HG03095 (cell line): ENCODE measurements at regions not wholly inside any gene's neighbourhood (a gene's known extent, or its start where the extent isn't known, plus 50 kb on each side); places are given as distances from the start of the nearest gene placed in this dataset.

Experiments
- ATAC-seq: cut with Tn5 transposase; IDR thresholded peaks from one replicate; pipeline ENCODE4 v1.9.1; 2021; ENCODE audit warnings: moderate library complexity; ENCODE audit not compliant: unreplicated experiment

GRCh38 chr11:112634551-112634950, 326.7 kb upstream of the NCAM1 start:
- ATAC-seq = no peak

DNA sequence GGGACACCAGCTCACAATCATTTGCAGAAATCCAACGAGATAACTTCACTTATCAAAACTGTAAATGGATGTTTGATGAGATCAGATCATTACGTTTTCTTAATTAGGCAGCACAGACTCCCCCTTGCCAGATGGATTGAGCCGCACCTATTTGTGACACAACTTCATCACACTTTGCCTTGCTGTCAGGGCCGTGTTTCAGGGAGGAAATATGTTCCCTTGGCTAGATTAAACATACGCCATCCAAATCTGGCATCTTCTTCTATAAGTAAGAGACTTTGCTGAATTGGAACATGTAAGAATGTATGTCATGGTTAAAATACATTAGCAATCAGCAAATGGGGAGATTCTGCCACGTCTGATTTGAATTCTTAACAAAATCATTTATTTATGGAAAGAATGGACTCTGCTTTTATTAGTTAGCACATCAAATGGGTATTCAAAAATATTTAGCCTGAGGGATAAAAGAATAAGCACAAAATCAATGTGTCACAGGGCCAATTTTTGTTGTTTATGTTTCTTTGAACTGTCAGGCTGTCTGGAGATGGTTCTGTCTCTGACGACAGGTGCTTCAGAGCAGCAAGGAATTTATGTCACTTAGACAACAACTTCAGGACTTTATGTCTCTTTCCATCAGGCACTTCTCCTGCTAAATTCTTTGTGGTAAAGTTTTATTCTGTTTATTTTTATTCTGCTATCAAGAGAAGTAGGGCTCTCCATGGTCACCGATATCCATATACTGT, 326.1 kb upstream of the NCAM1 start:
- ATAC-seq = no peak

DNA sequence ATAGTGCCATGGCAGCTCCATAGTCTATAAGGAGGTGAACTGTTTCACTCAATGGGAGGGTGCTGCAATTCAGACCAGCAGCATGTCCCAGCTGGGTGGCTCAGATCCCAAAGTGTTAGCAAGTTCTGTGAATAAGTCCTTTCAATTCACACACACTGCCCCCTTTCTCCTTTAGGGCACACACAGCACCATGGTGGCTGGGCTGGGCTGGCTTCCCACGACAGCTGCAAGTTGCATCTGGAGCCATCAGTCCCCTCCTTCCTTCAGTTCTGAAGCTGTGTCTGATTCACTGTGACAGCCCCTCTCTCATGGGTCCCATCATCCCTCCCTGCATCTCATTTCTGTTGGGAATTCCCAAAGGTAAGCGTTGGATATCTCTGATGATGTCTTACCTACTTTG, 324.1 kb upstream of the NCAM1 start:
- no peak for ATAC-seq

DNA sequence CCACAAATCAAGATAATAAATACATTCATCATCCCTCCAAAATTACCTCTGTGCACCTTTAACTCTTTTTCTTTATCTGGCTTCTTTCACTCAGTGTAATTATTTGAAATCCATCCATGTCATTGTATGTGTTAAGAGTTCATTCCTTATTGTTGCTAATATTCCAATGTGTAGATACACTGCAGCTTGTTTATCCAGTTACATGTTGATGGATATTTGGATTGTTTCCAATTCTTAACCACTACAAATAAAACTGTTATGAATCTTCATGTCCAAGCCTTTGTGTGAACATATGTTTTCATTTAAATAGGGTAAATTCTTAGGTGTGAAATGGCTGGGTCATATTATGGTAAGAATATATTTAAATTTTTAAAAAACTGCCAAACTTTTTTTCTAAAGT, 323.3 kb upstream of the NCAM1 start:
- no peak for ATAC-seq

DNA sequence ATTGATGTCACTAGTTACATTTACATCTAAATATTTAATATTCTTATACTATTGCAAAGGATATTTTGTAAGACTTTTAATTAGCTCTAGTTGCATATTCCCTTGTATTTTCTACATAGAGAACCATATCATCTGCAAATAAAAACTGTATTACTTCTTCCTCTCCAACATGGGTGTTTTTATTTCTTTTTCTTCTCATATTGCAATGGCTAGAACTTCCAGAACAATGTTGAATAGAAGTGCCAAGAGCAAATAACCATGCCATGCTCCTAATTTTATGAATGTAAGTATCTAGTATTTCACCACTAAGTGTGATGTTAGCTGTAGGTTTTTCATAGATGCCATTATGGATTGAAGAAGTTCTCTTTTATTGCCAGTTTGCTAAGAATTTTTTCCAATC, 321.8 kb upstream of the NCAM1 start:
- ATAC-seq = no peak

DNA sequence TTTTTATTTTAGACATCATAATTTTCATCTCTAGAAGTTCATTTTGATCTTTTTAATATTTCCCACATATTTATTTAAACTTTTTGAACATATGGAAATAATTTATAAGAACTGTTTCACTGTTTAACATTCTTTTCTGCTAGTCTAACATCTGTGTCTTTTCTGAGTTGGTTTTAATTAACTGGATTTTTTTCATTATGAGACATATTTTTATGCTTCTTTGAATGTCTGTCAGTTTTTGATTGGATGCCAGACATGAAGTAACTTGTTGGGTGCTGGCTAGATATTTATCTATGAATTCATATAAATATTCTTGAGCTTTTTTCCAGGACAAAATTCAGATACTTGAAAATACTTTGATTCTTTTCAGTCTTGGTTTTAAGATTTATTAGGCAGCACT, 317.8 kb upstream of the NCAM1 start:
- ATAC-seq = no peak

- ATAC-seq = no peak
Measured at GRCh38 chr11:112644410-112645131, 316.6 kb upstream of the NCAM1 start.

DNA sequence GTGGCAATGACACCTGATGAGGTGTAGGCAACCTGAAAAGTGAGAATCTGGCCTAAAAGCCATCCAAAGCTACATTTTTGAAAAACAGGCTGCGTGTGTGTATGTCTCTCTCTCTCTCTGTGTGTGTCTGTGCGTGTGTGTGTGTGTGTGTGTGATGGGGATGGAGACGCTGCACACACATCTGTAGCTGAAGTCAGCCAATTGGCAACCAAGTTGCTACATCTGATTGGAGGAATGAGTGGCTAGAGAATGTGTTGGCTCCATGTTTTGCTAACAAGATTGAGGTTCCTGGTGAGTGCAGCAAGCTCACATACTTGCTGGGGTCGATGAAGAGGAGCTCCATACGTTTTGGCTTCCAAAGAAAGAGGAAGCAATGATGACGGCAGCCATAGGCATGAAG, 311.4 kb upstream of the NCAM1 start:
- ATAC-seq = no peak

DNA sequence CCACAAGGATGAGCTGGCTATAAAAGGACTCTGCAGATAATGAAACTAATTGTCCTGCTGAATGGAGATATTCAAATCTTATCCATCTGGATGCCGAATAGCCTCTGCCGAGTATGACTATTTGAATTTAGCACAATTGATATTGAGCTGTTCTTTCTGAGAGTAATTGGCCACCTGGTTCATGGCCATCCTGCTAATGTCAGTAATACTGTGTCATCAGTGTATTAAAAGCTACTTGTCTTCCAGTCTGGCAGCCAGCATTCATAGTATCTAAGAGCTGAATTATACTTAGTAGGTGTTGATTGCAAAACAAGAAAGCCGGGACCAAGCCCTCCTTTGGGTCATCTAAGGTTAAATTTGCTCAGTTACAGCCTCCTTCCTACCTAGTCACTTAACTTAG, 310.7 kb upstream of the NCAM1 start:
- no peak for ATAC-seq

GRCh38 chr11:112651386-112651785, 309.8 kb upstream of the NCAM1 start:
- no peak for ATAC-seq

GRCh38 chr11:112652786-112653390, 308.3 kb upstream of the NCAM1 start:
- ATAC-seq = no peak

DNA sequence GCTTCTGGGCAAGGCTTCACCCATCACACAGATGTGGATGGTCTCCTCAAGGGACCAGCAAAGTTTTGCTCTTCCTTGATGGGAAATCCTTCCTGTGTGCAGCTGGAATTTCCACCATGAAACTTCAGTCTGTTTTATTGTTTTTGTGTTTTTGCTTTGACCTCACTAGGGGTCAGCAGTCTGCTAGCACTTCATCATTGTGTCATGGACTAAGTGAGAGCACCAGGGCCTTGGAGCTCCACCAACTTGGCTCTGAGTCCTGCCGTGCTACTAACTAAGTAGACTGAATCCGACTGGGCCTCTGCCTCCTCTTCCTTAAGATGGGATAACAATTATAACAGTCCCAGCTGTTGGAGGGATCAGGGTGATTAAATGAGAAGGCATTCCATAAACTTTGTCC, 305.8 kb upstream of the NCAM1 start:
- ATAC-seq = no peak

GRCh38 chr11:112656772-112657428, 304.3 kb upstream of the NCAM1 start:
- ATAC-seq = no peak

- ATAC-seq = no peak
Measured at GRCh38 chr11:112658431-112658878, 302.8 kb upstream of the NCAM1 start.

- no peak for ATAC-seq
Measured at GRCh38 chr11:112661146-112661545, 300.1 kb upstream of the NCAM1 start.

- ATAC-seq = no peak
Measured at GRCh38 chr11:112661571-112661970, 299.6 kb upstream of the NCAM1 start.

- ATAC-seq = no peak
Measured at GRCh38 chr11:112662554-112662953, 298.7 kb upstream of the NCAM1 start.

GRCh38 chr11:112663947-112664634, 297.1 kb upstream of the NCAM1 start:
- ATAC-seq = no peak

DNA sequence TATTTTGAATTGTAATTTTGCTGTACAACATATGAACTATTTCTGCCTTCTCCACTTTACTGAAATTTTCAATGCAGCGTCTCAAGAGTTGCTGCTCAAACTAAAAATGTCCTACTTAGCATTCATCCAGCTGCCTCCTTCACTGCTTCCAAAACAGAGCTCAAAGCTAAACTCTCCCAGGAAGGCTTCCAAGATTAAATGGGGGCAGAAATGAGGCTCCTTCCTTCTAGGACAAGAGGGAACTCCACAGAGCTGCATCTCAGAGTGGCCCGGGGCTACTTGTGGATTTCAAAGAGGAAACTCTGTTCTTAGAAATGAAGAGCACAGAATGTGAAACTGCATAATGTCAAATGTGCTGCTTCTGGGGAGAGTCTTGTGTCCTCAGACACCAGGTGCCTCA, 295.9 kb upstream of the NCAM1 start:
- no peak for ATAC-seq

DNA sequence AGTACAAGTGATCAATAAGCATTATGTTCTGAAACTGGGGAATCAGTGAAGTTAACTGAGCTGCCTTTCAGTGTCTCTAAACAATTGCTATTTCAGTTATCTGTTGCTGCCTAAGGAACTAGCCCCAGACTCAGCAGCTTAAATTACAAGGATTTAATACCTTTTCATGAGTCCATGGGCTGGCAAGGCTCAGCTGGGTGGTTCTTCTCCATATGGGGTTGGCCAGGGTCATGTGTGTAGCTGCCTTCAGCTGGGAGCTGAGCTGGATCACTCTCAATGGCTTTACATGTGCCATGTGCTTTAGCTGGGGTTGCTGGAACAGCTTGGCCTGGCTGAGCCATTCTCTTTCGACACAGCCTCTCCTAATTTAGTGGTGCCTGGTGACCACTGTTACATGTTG, 295.0 kb upstream of the NCAM1 start:
- ATAC-seq = no peak
